Activated CD8-positive, alpha-beta memory T cell treated with anti-CD3 and anti-CD28 coated beads for 1 hour (primary cell): ENCODE measurements at regions not wholly inside any gene's neighbourhood (a gene's known extent, or its start where the extent isn't known, plus 50 kb on each side); places are given as distances from the start of the nearest gene placed in this dataset.
"Not testable (repeated sequence)": the region's sequence is repeated elsewhere in the genome, so short reads cannot be mapped to it uniquely, and the experiment has no call there.

ENCODE experiments used
- DNase-seq, 2 donors: peaks; one replicate each; pipeline ENCODE4 v3.0.0-alpha.2; 2020; ENCODE audit warnings: low read depth in 1 of 2; ENCODE audit errors: extremely low read depth in 1 of 2

DNA sequence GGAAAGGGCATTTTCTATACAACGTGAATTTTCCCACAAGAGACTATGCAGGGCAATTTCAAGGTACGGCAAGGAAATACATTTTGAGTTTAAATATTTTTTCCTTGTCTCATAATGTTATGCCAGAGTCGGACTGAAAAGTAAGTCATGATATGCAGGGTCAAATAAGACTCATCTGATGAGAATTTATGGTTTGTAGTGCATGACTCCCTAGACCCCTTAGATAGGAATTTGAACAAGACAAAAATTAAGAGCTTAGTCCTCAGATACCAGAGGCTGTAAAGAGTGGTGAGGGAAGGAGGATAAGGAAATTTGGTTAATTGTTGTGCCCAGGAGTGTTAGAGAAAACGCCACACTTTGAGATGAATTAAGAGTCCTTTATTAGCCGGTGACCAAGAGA lies 616.6 kb downstream of the XPNPEP1 start:
- no peak for DNase-seq

DNA sequence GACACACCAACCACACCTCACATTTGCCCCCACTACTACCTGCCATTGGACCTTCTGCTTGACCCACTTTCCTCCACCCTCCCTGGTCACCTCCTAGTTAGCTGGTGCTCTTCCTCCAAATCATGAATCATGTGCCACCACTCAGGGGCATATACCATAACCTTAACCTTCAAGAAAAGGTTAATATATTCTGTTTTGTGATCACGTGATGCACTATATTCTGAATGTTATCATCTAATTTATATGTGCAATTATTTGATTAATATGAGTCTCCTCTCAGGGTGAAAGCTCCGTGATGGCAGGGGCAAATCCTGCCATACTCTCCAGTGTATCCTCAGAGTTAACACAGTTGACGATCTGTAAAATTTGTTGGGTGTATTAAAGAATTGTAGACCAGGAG lies 635.5 kb downstream of the XPNPEP1 start:
- DNase-seq, result no peak

DNA sequence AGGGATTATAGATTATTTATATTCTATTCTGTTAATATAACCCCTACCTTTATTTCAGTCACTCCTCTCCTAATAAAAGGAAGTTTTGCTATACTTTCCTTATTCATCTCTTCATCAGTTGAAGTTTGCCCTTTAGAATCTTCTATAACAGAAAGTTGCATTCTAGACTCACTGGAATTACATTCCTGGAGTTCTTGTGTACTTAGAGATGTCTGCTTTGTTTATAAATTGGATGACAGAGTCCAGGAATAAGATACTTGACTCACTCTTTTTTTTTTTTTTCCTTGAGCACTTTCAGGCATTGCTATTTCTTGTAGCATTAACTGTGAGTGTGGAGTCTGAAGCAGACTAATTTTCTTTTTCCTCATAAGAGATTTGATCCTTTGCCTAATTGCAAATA lies 640.8 kb downstream of the XPNPEP1 start:
- DNase-seq, result no peak

DNA sequence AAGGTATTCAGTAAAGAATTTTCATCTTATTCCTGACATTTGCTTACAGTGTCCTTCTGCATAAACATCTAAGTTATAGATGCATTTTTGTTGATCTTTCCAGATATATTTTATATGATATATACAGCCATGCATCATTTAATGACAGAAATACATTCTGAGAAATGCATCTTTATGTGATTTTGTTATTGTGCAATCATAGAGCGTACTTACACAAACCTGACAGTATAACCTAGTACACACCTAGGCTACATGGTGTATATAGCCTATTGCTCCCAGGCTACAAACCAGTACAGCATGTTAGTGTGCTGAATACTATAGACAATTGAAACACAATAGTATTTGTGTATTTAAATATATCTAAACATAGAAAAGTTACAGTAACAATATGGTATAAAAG lies 642.0 kb downstream of the XPNPEP1 start:
- DNase-seq, result no peak

DNA sequence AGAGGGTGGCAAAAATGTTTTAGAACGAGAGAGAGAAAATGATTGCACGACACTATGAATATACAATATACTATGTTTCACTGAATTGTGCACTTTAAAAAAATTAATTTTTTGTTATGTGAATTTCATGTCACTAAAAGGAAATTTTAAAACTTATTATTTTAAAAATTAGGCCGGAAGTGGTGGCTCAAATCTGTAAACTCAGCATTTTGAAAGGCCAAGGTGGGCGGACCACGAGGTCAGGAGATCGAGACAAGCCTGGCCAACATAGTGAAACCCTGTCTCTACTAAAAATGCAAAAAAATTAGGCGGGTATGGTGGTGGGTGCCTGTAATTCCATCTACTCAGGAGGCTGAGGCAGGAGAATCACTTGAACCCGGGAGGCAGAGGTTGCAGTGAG lies 642.5 kb downstream of the XPNPEP1 start:
- DNase-seq, result no peak

DNA sequence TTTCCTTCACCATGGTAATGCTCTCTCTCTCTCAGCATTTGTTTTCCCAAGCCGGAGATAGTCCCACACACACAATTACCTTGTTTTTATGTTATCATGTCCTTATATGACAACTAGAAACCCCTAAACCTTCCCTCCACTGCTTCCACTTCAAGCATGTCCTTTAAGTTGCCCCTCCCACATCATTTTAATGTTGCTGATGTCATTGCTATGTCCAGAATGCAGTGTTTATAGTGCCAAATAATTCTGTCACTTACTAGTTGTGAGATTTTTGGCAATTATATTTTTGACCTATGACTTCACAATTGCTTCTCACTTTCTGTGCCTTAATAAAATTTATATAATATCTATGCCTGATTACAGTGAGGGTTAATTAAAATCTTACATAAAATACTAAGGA lies 645.9 kb downstream of the XPNPEP1 start:
- no peak for DNase-seq

DNA sequence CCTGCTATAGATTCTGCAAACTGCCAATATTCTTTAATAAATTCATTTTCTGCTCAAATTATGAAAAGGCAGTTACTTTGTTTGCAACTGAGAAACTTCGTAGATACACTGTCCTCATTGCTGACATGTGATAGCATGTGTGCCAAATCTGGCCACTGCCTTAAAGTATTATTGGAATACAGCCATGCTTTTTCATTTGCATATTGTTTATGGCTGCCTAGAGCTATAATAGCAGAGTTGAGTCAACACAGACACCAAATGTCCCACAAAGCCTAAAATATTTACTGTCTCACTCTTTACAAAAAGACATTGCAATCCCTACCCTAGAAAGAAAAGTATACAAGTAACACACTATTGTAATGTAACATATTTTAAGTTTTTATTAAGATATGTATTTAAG lies 647.4 kb downstream of the XPNPEP1 start:
- DNase-seq, result no peak

DNA sequence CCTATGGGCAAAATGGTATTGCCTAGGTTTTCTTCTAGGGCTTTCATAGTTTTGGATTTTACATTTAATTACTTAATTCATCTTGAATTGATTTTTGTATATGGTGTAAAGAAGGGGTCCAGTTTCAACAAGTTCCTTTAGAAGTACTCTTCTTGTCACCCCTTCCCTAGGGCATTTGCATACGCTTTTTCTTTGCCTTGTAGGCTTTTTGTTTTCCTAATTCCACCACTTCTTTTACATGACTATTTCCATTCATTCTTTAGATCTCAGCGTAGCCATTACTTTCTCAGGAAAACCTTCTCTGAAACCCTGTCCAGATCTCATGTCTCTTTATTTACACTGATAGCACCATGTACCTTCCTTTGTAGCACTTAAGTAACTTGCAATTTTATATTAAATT lies 648.6 kb downstream of the XPNPEP1 start:
- no peak for DNase-seq

DNA sequence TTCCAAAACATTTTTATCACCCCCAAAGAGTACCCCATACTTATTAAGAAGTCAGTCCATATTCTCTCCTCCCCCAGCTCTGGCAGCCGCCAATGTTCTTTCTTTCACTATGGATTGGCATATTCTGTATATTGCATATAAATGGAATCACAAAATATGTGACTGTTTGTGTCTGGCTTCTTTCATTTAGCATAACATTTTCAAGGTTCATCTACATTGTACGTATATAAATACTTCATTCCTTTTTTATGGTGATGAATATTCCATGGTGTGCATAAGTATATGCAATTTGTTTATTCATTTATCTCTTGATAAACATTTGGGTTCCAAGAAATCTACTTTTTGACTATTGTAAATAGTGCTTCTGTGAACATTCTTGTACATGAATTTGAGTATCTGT lies 653.1 kb downstream of the XPNPEP1 start:
- DNase-seq, result no peak

DNA sequence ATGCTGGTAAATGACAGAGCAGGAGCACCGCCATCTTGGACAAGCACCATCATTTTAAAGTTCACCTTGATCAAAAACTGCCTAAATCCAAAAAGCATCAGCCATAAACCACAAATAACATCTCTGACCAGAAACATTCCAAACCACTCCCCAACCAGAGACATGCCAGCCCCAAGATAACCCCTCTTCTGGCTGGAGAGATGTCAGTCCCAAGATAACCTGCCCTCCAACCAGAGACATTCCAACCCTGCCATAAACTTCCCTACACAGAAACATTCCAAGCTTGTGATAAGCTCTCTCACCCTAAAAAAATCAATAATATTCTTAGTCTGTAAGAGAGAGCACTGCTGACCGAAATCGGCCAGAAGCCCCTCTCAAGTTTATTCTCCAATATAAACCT lies 659.3 kb downstream of the XPNPEP1 start:
- no peak for DNase-seq

DNA sequence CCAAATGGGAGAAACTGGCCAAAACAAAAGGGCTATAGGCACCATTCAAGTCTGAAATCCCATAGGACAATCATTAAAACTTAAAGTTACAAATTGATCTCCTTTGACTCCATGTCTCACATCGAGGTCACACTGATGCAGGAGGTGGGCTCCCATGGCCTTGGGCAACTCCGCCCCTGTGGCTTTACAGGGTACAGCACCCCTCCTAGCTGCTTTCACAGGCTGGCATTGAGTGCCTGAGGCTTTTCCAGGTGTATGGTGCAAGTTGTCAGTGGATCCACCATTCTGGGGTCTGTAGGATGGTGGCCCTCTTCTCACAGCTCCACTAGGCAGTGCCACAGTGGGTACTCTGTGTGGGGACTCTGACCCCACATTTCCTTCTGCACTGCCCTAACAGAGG lies 662.1 kb downstream of the XPNPEP1 start:
- no peak for DNase-seq

DNA sequence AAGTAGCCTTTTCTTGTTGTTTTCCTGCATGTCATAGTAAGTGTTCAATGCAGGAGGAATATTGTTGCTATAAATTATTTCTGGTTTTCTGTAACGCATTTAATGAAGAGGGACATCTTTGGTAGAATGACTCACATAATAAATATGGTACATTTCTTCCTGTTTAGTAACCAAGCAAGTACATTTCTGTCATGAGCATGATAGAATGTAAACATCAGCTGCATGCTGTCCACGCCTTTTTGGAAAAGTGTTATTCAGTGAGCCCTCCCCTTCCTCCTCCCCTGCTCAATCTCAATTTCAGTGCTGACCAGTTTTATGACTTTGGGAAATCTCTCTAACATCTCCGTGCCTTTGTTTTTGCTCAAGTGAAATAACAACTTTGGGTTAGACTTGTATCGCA lies 664.0 kb downstream of the XPNPEP1 start:
- DNase-seq, result no peak

DNA sequence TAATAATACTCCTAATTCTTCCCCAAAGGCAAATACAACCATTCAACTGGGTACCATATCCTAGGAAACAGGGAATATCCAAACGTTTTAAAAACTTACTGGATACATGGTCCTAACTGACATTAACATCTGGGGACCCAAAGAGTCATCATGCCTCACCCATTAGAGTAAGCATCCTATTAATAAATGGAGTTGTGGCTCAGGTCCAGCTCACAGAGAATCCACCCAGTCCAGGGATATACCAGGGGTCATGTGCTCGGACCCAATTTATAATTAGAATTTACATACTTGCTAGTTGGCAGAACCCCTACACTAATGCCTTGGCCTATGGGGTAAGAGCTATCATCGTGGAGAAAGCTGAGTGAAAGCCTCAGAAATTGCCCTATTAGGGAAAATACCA lies 670.0 kb downstream of the XPNPEP1 start:
- no peak for DNase-seq

DNA sequence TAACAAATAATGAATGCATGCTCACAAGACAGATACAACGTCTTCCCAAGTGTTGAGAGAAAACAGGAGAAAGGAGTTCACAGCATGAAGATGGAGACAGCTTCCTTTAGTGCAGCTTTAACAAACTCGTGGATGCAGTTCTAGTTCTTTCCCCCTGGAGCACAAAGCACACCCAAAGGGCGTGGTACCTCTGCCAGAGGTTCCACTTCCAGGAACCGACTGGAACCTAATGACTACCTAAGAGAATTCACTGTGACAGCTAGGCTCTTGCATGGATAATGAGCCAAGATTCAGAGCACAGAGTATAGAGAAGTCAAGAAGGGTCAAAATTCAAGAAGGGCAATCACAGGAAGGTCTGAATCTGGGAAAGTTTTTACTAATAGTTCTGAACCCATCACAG lies 673.2 kb downstream of the XPNPEP1 start:
- no peak for DNase-seq

DNA sequence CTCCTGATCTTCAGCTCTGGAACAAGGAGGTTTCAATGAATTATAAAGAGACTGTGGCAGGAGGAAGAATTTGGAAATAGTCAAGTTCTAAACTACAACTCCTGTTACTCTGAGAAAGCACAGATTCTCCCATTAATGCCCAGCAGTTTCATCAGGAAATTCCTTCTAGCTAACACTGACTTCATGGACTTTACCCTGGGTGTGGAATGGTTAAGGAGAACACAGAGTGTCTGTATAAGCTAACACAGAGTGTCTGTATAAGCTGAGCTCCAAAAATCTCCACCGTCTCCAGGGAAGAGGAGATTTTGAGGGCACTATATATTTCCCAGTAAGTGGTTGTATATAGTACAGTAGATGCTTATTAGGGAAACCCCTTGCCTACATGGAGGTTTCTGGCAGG lies 675.5 kb downstream of the XPNPEP1 start:
- DNase-seq, result no peak

DNA sequence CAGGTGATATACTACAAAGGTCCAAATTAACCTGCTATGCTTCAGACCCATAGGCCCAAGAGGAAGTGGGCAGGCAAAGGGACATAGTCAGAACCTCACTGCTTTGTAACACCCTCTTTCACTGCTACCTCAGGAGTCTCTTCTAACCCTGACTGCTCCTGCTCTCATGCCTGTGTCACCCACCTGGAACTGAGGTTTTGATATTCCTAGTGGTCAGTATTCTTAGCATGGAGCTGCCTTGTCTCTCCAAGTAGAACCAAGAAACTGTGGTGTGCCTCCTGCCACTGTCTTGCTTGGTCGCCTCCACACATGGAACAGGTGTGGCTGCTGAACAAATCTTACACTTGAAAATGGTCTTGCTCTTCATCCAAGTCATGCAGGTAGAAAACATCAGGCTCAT lies 677.5 kb downstream of the XPNPEP1 start:
- no peak for DNase-seq

DNA sequence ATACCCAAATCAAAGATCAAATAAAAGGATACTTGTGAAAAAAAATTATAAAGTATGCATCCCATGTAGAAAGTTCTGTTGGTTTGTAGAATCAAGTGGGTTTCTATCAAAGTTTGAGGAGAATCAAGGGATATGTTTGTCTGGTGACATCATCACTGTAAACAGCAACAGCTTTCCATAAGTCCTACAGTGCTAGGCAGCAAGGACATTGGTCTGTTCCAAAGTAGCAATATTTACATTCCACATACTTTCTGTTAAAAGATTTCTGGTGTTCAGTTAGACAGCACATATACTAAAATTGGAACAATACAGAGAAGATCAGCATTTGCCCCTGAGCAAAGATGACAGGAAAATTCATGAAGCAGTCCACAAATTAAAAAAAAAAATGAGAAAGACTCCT lies 683.9 kb downstream of the XPNPEP1 start:
- DNase-seq, result no peak

DNA sequence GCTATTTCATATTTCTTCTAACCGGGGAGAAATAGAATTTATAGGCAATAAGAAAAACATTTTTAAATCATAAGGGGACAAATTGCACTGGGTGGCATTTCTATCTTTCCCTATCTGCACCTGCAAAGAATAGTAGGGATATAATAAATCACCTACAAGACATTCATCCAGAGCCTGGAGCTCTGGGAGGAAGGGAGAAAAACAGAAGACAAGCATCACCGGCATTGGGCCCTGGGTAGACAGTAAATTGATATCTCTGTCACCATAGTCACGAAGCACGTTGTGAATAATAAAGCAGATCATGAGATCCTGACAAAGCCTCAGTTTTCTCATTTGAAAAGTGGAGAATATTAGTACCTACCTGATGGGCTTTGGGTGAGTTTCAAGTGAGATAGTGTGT lies 685.6 kb downstream of the XPNPEP1 start:
- DNase-seq, result no peak

DNA sequence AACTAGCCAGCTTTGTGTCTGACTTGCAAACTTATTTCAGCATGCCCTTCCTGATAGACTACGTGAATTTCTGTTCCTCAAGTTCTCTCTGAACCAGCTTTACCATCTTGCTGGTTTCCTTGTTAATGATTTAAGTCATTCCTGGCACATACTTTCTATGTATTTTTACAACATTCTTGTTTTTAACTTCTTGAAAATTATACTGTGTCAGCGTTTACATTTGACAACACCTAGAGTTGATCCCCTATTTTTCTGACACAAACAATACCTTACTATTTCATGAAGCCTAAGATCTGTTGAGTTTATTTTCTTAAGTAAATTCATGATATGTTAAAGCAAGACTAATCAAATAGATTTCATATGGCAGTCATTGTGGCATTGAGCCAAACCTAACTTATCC lies 686.3 kb downstream of the XPNPEP1 start:
- no peak for DNase-seq

DNA sequence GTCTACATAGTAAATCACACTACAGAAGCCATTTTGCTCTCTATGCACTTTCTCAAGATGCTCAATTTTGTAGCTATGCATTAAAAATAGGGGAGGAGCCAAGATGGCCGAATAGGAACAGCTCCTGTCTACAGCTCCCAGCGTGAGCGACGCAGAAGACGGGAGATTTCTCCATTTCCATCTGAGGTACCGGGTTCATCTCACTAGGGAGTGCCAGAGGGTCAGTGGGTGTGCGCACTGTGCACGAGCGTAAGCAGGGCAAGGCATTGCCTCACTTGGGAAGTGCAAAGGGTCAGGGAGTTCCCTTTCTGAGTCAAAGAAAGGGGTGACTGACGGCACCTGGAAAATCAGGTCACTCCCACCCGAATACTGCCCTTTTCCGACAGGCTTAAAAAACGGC lies 699.8 kb downstream of the XPNPEP1 start:
- DNase-seq, result not testable (repeated sequence)

DNA sequence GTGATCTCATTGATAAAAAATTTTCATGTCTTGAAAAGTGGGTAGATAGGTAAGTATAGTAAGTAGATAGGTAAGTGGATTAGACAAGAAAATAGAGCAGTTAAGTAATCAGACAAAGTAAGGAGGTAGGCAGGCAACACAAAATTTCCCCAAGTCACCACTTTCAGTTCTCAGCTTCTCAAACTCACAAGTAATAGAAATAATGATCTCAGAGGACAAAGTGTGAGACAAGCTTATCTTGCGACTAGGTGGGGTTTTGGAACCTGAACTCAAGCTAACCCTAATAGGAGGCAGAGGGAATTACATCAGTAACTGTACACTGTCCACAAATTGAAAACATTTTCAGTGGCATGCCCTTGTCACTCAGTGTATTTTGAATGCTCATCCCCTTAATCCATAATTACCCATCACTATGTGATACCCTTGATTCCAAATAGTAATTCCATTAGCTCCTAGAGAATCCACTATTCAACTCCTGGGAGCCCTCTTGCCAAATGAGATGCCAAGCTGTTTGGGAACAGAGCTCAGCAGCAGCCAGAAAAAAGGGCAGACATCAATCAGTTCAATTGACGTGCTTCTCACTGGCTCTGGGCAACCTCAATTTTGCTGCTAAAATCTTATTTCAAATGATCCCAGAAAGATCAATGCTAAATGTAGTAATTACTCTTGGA lies 703.2 kb downstream of the XPNPEP1 start:
- no peak for DNase-seq

DNA sequence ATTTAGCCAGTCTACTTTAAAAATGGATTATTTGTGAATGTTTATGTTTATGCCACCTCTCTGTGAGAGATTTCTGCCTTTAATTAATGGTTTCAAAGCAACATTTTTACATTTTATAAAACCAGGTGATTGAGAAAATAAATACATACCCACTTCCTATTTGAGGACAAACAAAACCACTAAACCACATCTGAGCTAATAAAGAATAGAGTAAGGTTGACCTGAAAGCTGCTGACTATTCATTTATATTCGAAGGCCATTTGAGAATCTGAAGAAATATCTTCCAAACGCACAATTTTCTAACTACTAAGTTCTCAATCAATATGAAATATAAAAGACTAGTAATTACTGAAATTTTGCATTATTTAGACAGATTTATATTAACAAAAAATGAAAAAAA lies 705.1 kb downstream of the XPNPEP1 start:
- no peak for DNase-seq

DNA sequence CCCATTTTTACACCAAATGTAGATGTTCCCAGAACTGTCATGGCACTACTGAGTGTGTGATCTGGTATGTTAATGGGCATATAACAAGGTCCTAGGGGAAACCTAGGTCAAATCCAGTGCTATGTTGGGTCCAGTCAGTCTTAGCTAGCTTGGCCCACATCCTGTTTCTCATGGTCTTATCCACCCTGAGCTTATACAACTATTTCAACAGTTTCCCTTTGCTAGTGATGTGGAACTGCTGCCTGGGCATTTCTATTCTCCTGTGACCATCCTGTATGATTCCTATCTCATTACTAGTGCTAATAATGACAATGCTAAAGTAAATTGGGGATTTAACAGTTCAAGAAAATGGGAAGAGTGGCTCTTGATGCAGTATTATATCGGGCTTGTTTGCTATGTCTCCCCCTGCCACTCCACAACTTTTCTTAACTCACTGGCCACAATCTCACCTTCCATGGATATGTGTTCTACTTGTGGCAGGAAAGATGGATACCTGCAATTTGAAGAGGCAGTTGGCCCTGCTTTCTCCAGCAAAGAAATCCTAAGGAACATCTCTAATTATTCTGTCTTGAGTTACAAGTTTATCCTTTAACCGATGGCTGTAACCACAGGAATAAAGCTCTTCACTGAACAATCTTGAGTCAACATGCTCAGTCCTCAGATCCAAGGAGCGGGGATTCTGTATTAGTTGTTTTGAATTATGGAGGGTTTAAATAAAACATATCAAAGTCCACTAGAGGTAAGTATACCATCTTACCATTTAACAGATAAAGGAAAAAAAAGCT lies 707.8 kb downstream of the XPNPEP1 start:
- no peak for DNase-seq
